C4-2B (cell line): ENCODE measurements at regions not wholly inside any gene's neighbourhood (a gene's known extent, or its start where the extent isn't known, plus 50 kb on each side); places are given as distances from the start of the nearest gene placed in this dataset.

ENCODE experiments used
- CTCF ChIP-seq: fragments of 450-650 bp; conservative IDR thresholded peaks from 2 replicates; pipeline ENCODE4 v1.5.1; 2017; ENCODE audit warnings: mild to moderate bottlenecking
- ZFX ChIP-seq: fragments of 450-650 bp; IDR thresholded peaks from 2 replicates; pipeline ENCODE4 v1.6.1; 2017

GRCh38 chr3:148360051-148360450 lies 337.7 kb upstream of the AGTR1 start:
- TF ChIP-seq ZFX, result no peak
- TF ChIP-seq CTCF, result no peak
